OCI-LY3 (cell line): ENCODE measurements at regions not wholly inside any gene's neighbourhood (a gene's known extent, or its start where the extent isn't known, plus 50 kb on each side); places are given as distances from the start of the nearest gene placed in this dataset.

Source experiments
- EZH2phosphoT487 ChIP-seq: fragments of 200-600 bp; shearing (Covaris generic); IDR thresholded peaks from 2 replicates; pipeline ENCODE4 v1.6.1; 2018; ENCODE audit warnings: antibody characterized with exemption, mixed run types, low read depth
- TF ChIP-seq, protein P1 (sequence below): fragments of 200-600, 300-600 bp; sonication (generic); IDR thresholded peaks from 2 replicates; pipeline ENCODE4 v1.5.1; 2014; ENCODE audit warnings: antibody characterized with exemption, low read length, low read depth

DNA sequence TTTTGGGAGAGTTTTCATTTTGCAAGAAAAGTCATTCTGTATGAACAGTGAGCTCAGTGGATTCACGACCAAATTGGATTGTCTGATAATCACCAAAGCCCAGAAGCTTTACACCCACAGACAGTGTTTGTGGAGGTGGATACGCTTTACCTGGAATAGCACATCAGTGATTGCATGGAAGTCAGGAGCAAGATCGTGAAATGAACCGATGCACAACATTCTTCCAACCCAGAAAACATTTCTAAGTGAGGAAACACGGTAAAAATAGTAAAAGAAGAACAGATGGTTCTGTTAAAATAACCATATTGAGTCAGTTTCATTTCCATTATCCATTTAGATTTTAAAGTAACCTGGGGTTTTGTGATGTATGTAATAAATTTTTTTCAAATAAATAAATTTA lies 478.2 kb upstream of the PFKP start:
- TF ChIP-seq, protein P1, sequence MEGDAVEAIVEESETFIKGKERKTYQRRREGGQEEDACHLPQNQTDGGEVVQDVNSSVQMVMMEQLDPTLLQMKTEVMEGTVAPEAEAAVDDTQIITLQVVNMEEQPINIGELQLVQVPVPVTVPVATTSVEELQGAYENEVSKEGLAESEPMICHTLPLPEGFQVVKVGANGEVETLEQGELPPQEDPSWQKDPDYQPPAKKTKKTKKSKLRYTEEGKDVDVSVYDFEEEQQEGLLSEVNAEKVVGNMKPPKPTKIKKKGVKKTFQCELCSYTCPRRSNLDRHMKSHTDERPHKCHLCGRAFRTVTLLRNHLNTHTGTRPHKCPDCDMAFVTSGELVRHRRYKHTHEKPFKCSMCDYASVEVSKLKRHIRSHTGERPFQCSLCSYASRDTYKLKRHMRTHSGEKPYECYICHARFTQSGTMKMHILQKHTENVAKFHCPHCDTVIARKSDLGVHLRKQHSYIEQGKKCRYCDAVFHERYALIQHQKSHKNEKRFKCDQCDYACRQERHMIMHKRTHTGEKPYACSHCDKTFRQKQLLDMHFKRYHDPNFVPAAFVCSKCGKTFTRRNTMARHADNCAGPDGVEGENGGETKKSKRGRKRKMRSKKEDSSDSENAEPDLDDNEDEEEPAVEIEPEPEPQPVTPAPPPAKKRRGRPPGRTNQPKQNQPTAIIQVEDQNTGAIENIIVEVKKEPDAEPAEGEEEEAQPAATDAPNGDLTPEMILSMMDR = no peak
- TF ChIP-seq EZH2phosphoT487 = no peak
